Loucy (cell line): ENCODE measurements at regions not wholly inside any gene's neighbourhood (a gene's known extent, or its start where the extent isn't known, plus 50 kb on each side); places are given as distances from the start of the nearest gene placed in this dataset.

Experiments
- EZH2phosphoT487 ChIP-seq: fragments of 200-600 bp; IDR thresholded peaks from 2 replicates; pipeline ENCODE4 v1.6.1; 2018; ENCODE audit warnings: antibody characterized with exemption, mild to moderate bottlenecking, moderate library complexity, borderline replicate concordance
- TF ChIP-seq, protein P1 (sequence below): fragments of 200-600 bp; sonication (generic); conservative IDR thresholded peaks from 2 replicates; pipeline ENCODE4 v1.5.1; 2014; ENCODE audit warnings: mild to moderate bottlenecking, antibody characterized with exemption, low read length

DNA sequence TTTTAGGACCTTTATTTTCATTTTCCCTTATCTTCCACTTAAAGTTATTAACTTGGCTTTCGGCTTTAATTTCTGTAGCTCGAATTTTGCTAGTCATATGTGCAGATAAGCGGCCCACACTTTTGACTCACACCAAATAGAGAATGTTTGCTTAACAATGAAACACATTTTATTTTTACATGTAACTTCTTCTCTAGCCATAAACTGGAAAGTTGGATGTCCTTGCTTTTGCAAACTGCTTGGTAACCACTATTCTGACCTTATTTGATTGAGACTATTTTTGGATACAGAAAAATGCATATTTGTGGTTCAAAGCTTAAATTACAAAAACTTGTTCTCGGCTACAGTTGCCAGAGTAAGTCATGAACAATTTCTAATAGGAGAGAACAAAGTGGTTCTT is 600.0 kb downstream of the KCTD12 start:
- TF ChIP-seq, protein P1, sequence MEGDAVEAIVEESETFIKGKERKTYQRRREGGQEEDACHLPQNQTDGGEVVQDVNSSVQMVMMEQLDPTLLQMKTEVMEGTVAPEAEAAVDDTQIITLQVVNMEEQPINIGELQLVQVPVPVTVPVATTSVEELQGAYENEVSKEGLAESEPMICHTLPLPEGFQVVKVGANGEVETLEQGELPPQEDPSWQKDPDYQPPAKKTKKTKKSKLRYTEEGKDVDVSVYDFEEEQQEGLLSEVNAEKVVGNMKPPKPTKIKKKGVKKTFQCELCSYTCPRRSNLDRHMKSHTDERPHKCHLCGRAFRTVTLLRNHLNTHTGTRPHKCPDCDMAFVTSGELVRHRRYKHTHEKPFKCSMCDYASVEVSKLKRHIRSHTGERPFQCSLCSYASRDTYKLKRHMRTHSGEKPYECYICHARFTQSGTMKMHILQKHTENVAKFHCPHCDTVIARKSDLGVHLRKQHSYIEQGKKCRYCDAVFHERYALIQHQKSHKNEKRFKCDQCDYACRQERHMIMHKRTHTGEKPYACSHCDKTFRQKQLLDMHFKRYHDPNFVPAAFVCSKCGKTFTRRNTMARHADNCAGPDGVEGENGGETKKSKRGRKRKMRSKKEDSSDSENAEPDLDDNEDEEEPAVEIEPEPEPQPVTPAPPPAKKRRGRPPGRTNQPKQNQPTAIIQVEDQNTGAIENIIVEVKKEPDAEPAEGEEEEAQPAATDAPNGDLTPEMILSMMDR, result no peak
- TF ChIP-seq EZH2phosphoT487, result no peak
